WTC11 (cell line): ENCODE measurements at regions not wholly inside any gene's neighbourhood (a gene's known extent, or its start where the extent isn't known, plus 50 kb on each side); places are given as distances from the start of the nearest gene placed in this dataset.

Experiments
- NFYB ChIP-seq: sonication (generic); formaldehyde crosslinking; conservative IDR thresholded peaks from 2 replicates; pipeline ENCODE4 v1.8.0; 2022; ENCODE audit warnings: low read depth, missing genetic modification reagents
- NR2C2 ChIP-seq: sonication (generic); formaldehyde crosslinking; IDR thresholded peaks from 2 replicates; pipeline ENCODE4 v1.8.0; 2022; ENCODE audit warnings: mild to moderate bottlenecking, missing genetic modification reagents
- ZNF416 ChIP-seq: fragments of 250-450 bp; sonication (Bioruptor Pico); IDR thresholded peaks from 2 replicates; pipeline ENCODE4 v1.9.0; 2021; ENCODE audit warnings: mild to moderate bottlenecking, inconsistent platforms
- TF ChIP-seq, protein P1 (sequence below): fragments of 200-600 bp; IDR thresholded peaks from 2 replicates; pipeline ENCODE4 v1.8.0; 2022; ENCODE audit warnings: antibody characterized with exemption
- TF ChIP-seq, protein P2 (sequence below): sonication (generic); formaldehyde crosslinking; IDR thresholded peaks from 2 replicates; pipeline ENCODE4 v1.8.1; 2022; ENCODE audit warnings: mild to moderate bottlenecking, moderate library complexity, missing genetic modification reagents
- TF ChIP-seq, protein P3 (sequence below): sonication (generic); formaldehyde crosslinking; IDR thresholded peaks from 2 replicates; pipeline ENCODE4 v1.8.0; 2022; ENCODE audit warnings: mild to moderate bottlenecking, missing genetic modification reagents
- TF ChIP-seq, protein P4 (sequence below): sonication (generic); formaldehyde crosslinking; IDR thresholded peaks from 2 replicates; pipeline ENCODE4 v1.8.0; 2022; ENCODE audit warnings: mild to moderate bottlenecking, missing genetic modification reagents

DNA sequence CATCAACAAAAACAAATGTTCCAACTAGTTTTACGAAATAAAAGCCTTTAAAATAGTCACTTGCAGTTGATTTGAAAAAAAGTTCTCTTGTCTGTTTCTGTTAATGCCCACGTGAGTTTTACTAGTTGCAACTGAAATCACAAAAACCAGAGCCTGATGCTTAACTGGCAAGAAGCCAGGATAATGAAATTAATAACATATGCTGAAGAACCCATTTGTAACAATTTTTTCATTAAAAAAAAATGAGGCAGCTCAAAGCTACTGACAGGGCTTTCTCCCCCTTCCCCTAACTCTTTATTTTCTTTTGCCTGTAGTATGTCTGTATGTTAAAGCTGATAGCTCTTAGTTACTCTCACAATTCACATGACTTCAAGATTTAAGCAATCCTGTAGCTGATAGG is 132.7 kb upstream of the EYA4 start:
- TF ChIP-seq, protein P1, sequence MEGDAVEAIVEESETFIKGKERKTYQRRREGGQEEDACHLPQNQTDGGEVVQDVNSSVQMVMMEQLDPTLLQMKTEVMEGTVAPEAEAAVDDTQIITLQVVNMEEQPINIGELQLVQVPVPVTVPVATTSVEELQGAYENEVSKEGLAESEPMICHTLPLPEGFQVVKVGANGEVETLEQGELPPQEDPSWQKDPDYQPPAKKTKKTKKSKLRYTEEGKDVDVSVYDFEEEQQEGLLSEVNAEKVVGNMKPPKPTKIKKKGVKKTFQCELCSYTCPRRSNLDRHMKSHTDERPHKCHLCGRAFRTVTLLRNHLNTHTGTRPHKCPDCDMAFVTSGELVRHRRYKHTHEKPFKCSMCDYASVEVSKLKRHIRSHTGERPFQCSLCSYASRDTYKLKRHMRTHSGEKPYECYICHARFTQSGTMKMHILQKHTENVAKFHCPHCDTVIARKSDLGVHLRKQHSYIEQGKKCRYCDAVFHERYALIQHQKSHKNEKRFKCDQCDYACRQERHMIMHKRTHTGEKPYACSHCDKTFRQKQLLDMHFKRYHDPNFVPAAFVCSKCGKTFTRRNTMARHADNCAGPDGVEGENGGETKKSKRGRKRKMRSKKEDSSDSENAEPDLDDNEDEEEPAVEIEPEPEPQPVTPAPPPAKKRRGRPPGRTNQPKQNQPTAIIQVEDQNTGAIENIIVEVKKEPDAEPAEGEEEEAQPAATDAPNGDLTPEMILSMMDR = no peak
- TF ChIP-seq, protein P2, sequence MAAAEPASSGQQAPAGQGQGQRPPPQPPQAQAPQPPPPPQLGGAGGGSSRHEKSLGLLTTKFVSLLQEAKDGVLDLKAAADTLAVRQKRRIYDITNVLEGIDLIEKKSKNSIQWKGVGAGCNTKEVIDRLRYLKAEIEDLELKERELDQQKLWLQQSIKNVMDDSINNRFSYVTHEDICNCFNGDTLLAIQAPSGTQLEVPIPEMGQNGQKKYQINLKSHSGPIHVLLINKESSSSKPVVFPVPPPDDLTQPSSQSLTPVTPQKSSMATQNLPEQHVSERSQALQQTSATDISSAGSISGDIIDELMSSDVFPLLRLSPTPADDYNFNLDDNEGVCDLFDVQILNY = no peak
- TF ChIP-seq ZNF416 (CRISPR knock-in tag) (no peak), NFYB (CRISPR knock-in tag) (no peak), NR2C2 (CRISPR knock-in tag) (no peak)
- TF ChIP-seq, protein P3, sequence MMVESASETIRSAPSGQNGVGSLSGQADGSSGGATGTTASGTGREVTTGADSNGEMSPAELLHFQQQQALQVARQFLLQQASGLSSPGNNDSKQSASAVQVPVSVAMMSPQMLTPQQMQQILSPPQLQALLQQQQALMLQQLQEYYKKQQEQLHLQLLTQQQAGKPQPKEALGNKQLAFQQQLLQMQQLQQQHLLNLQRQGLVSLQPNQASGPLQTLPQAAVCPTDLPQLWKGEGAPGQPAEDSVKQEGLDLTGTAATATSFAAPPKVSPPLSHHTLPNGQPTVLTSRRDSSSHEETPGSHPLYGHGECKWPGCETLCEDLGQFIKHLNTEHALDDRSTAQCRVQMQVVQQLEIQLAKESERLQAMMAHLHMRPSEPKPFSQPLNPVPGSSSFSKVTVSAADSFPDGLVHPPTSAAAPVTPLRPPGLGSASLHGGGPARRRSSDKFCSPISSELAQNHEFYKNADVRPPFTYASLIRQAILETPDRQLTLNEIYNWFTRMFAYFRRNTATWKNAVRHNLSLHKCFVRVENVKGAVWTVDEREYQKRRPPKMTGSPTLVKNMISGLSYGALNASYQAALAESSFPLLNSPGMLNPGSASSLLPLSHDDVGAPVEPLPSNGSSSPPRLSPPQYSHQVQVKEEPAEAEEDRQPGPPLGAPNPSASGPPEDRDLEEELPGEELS (CRISPR knock-in tag) = no peak
- TF ChIP-seq, protein P4, sequence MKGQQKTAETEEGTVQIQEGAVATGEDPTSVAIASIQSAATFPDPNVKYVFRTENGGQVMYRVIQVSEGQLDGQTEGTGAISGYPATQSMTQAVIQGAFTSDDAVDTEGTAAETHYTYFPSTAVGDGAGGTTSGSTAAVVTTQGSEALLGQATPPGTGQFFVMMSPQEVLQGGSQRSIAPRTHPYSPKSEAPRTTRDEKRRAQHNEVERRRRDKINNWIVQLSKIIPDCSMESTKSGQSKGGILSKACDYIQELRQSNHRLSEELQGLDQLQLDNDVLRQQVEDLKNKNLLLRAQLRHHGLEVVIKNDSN (CRISPR knock-in tag) = no peak
